GM23248 (cell line): ENCODE measurements at regions not wholly inside any gene's neighbourhood (a gene's known extent, or its start where the extent isn't known, plus 50 kb on each side); places are given as distances from the start of the nearest gene placed in this dataset.

Source experiments
- DNase-seq: peaks from one replicate; pipeline ENCODE4 v3.0.0-alpha.2; 2015
- H2AFZ ChIP-seq: fragments of 200-600 bp; sonication (generic); 2 replicates; pipeline ENCODE4 v1.6.1; 2016; ENCODE audit warnings: antibody characterized with exemption
- H3F3A ChIP-seq: fragments of 200-600 bp; sonication (generic); 2 replicates; pipeline ENCODE4 v1.6.1; 2016; ENCODE audit warnings: mild to moderate bottlenecking, antibody characterized with exemption, mixed run types; ENCODE audit not compliant: insufficient read depth
- H3K27ac ChIP-seq: fragments of 200-600 bp; sonication (generic); 2 replicates; pipeline ENCODE4 v1.5.1; 2016; ENCODE audit warnings: mild to moderate bottlenecking
- H3K27me3 ChIP-seq: fragments of 200-600 bp; sonication (generic); replicated peaks from 2 replicates; pipeline ENCODE4 v1.6.1; 2016; ENCODE audit warnings: mild to moderate bottlenecking; ENCODE audit not compliant: insufficient read depth
- H3K36me3 ChIP-seq: fragments of 200-600 bp; sonication (generic); 2 replicates; pipeline ENCODE4 v1.6.1; 2016; ENCODE audit warnings: low read depth, mild to moderate bottlenecking
- H3K4me1 ChIP-seq: fragments of 200-600 bp; sonication (generic); 2 replicates; pipeline ENCODE4 v1.6.1; 2016; ENCODE audit warnings: mild to moderate bottlenecking; ENCODE audit not compliant: insufficient read depth
- H3K4me2 ChIP-seq: fragments of 200-600 bp; sonication (generic); one replicate; pipeline ENCODE4 v1.6.1; 2016; ENCODE audit warnings: mild to moderate bottlenecking; ENCODE audit not compliant: unreplicated experiment
- H3K4me3 ChIP-seq: fragments of 200-600 bp; sonication (generic); 2 replicates; pipeline ENCODE4 v1.5.1; 2016; ENCODE audit warnings: mild to moderate bottlenecking
- H3K79me2 ChIP-seq: fragments of 200-600 bp; sonication (generic); 2 replicates; pipeline ENCODE4 v1.6.1; 2016; ENCODE audit warnings: mild to moderate bottlenecking; ENCODE audit not compliant: insufficient read depth
- H3K9ac ChIP-seq: fragments of 200-600 bp; sonication (generic); 2 replicates; pipeline ENCODE4 v1.6.1; 2016; ENCODE audit warnings: mild to moderate bottlenecking
- H3K9me2 ChIP-seq: fragments of 200-600 bp; sonication (generic); 2 replicates; pipeline ENCODE4 v1.6.1; 2016; ENCODE audit warnings: mixed run types, mild to moderate bottlenecking, moderate library complexity; ENCODE audit not compliant: insufficient read depth
- H3K9me3 ChIP-seq: fragments of 200-600 bp; sonication (generic); one replicate; pipeline ENCODE4 v1.6.1; 2017; ENCODE audit warnings: low read depth
- H4K20me1 ChIP-seq: fragments of 200-600 bp; sonication (generic); 2 replicates; pipeline ENCODE4 v1.6.0; 2016; ENCODE audit not compliant: insufficient read depth
- EZH2 ChIP-seq: fragments of 200-600 bp; sonication (generic); IDR thresholded peaks from 2 replicates; pipeline ENCODE4 v1.6.1; 2018; ENCODE audit warnings: antibody characterized with exemption, mild to moderate bottlenecking; ENCODE audit not compliant: insufficient read depth, poor library complexity, severe bottlenecking
- EZH2phosphoT487 ChIP-seq: fragments of 200-600 bp; sonication (generic); IDR thresholded peaks from 2 replicates; pipeline ENCODE4 v1.6.1; 2018; ENCODE audit warnings: antibody characterized with exemption, moderate library complexity, mild to moderate bottlenecking, low read depth; ENCODE audit not compliant: insufficient read depth
- WGBS, 2 experiments: methylation state at CpG; one replicate each; pipeline ENCODE4 v1.1.6; 2015 to 2017; ENCODE audit warnings: low lambda C conversion rate in 2 of 2, low coverage in 1 of 2; ENCODE audit errors: missing lambda C conversion rate in 2 of 2; 5-methylcytosine and 5-hydroxymethylcytosine counted together
- in situ Hi-C: fragments of 300-500 bp; cut with MboI; formaldehyde crosslinking; loops from 2 replicates; pipeline ENCODE4 v1.15.0; 2020

DNA sequence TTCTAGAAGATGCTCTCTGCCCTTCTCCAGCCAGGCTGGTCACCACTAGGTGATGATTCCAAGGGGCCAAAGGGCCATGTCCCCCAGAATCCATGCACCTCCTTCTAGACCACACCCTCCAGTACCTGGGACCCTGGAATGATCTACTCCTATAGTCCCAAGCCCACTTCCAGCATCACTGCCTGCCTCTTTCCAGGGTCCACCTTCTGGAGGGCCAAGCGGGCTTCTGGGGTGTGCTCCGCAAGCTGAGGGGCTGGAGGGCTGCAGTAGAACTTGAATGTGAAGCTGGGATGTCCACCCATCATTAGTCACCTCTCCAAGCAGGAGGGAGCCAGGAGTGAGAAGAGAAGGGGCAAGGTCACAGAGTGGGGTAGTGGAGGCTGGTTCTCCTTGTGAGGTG is 234.4 kb upstream of the MYO3A start:
- TF ChIP-seq EZH2, result no peak
- no peak for TF ChIP-seq EZH2phosphoT487
- Histone ChIP-seq H4K20me1 (no peaks in the 10 kb centered on the region), H3F3A (no peaks in the 10 kb centered on the region), H3K79me2 (no peaks in the 10 kb centered on the region), H3K9me3 (no peaks in the 10 kb centered on the region), H2AFZ (no peak overlapping the region), H3K4me2 (no peak overlapping the region), H3K36me3 (no peaks in the 10 kb centered on the region), H3K27ac (no peak overlapping the region), H3K4me1 (no peaks in the 10 kb centered on the region), H3K9ac (no peak overlapping the region), H3K27me3 (no peaks in the 10 kb centered on the region), H3K9me2 (no peaks in the 10 kb centered on the region), H3K4me3 (no peak overlapping the region)
- 72 to 78% methylated on average over 2 of the region's 2 CpGs for WGBS, 2 experiments
- in situ Hi-C loops, result no loop called here
- DNase-seq, result no peak

DNA sequence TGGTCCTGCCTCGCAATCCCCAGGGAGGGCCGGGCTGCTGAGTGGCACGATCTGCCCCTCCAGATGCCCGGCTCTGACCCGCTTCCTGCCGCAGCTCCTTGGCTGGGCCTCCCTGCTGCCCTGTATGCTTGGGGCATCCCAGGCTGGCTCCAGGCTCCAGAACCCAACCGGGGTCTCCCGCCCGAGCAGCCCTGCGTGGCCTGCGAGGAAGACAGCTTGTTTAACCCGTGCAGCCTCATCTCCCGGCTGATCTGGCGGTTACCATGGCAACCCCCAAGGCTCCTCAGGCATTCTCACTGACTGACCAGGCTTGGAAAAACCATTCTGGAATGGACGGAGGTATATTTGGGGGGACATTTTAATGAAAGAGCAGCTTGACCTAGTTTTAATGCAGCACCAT is 232.4 kb upstream of the MYO3A start:
- WGBS, 2 experiments, result 33 to 40% methylated on average over 15 of the region's 15 CpGs
- no peak overlapping the region for H3K9ac ChIP-seq
- TF ChIP-seq EZH2phosphoT487, result no peak
- no peak for TF ChIP-seq EZH2
- no peaks in the 10 kb centered on the region for H3K9me3 ChIP-seq
- H3K4me2 ChIP-seq, result no peak overlapping the region
- no peaks in the 10 kb centered on the region for H3F3A ChIP-seq
- H3K36me3 ChIP-seq, result no peaks in the 10 kb centered on the region
- H3K4me1 ChIP-seq, result no peaks in the 10 kb centered on the region
- H2AFZ ChIP-seq, result no peak overlapping the region
- no peaks in the 10 kb centered on the region for H3K9me2 ChIP-seq
- no peaks in the 10 kb centered on the region for H3K27me3 ChIP-seq
- no peak overlapping the region for H3K4me3 ChIP-seq
- no peak overlapping the region for H3K27ac ChIP-seq
- no peaks in the 10 kb centered on the region for H3K79me2 ChIP-seq
- H4K20me1 ChIP-seq, result no peaks in the 10 kb centered on the region
- in situ Hi-C loops, result no loop called here
- DNase-seq, result no peak

DNA sequence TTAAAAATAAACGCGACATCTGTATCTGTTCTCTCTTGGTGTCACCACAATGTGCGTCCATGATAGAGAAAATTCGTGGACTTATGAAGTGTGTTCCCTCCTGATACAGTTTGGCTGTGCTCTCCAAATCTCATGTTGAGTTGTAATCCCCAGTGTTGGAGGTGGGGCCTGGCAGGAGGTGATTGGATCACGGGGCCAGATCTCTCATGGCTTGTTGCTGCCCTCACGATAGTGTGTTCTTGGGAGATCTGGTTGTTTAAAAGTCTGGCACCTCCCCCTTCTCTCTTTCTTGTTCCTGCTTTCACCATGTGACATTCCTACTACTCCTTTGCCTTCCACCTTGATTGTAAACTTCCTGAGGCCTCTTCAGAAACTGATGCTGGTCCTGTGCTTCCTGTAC is 229.4 kb upstream of the MYO3A start:
- Histone ChIP-seq H3K4me3 (no peak overlapping the region), H3K9me2 (no peaks in the 10 kb centered on the region), H3K27ac (no peak overlapping the region), H2AFZ (no peak overlapping the region), H3K4me1 (no peaks in the 10 kb centered on the region), H3K9me3 (no peaks in the 10 kb centered on the region), H3K9ac (no peak overlapping the region), H3K36me3 (no peaks in the 10 kb centered on the region), H3K79me2 (no peaks in the 10 kb centered on the region), H3F3A (no peaks in the 10 kb centered on the region), H3K27me3 (no peaks in the 10 kb centered on the region), H3K4me2 (no peak overlapping the region), H4K20me1 (no peaks in the 10 kb centered on the region)
- in situ Hi-C loops, result no loop called here
- TF ChIP-seq EZH2 (no peak), EZH2phosphoT487 (no peak)
- DNase-seq, result no peak
- WGBS, 2 experiments, result 38 to 39% methylated on average over 6 of the region's 6 CpGs

DNA sequence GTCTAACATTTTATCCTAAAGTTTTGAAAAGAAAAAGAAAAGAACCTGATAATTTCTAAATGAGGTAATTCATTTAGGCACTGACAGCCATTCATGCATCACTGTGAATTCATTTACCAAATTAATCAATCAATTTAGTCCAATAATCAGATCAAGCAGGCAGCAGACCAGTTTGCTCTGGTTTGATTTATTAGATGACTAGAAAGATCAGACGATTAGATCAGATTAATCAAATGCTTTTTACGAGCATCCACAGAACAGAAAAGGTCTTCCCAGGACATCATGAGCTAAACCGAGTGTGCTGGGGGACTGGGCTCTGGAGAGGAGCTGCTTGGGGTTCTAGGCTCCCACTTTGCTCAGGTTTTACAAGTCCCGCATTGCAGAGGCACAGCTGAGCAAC is 226.5 kb upstream of the MYO3A start:
- Histone ChIP-seq H3K4me2 (no peak overlapping the region), H3K4me1 (no peaks in the 10 kb centered on the region), H3F3A (no peaks in the 10 kb centered on the region), H3K9ac (no peak overlapping the region), H4K20me1 (no peaks in the 10 kb centered on the region), H2AFZ (no peak overlapping the region), H3K27ac (no peak overlapping the region), H3K36me3 (no peaks in the 10 kb centered on the region), H3K9me3 (no peaks in the 10 kb centered on the region), H3K4me3 (no peak overlapping the region), H3K79me2 (no peaks in the 10 kb centered on the region), H3K9me2 (no peaks in the 10 kb centered on the region), H3K27me3 (no peaks in the 10 kb centered on the region)
- no peak for DNase-seq
- in situ Hi-C loops, result no loop called here
- TF ChIP-seq EZH2 (no peak), EZH2phosphoT487 (no peak)
- WGBS, 2 experiments, result 33 to 40% methylated on average over 4 of the region's 4 CpGs
